ENCODE measurements at regions not wholly inside any gene's neighbourhood (a gene's known extent, or its start where the extent isn't known, plus 50 kb on each side); places are given as distances from the start of the nearest gene placed in this dataset.

- Histone ChIP-seq H3K27ac (no peak overlapping the region), H3K4me3 (no peak overlapping the region)
These were observed 102.9 kb downstream of the PCDH7 start for GRCh38 chr4:30822911-30823551.

DNA sequence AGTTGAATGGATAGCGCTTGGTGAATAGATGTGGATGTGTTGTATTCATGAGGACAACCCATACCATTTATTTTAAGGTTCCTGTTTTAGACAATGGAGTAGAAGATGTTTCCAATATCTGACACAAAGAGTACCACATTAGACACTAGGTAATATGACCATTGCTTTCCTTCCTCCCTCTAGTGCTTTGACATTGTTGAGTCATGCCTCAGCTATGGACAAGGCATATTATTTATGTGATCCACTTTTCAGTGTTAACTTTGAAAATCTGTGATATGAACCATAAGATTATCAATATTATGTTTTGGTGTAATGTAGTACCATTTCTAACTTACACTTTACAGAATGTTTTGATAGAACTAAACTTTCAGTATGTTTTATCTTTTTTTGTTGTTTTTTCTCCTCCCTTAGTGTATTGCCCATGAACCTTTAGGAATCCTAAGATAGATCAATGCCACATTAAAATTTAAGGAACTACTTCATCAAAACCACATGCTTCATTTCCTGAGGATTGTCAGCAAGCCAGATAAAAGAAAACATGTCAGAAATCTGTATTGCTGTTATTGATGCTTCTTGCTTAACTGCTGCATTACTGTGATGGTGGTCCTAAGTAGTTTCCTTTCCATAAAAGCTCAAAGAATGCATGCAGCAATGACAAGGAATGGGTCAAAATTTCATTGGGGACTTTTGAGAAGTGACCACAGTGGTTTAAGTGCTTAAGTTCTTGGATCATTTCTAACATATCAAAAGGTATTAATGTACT is 105.0 kb downstream of the PCDH7 start:
- no peak overlapping the region for H3K27ac ChIP-seq
- no peak for DNase-seq (ENCODE audit: low spot score)
- no peak overlapping the region for H3K4me3 ChIP-seq
- TF ChIP-seq, protein P1, sequence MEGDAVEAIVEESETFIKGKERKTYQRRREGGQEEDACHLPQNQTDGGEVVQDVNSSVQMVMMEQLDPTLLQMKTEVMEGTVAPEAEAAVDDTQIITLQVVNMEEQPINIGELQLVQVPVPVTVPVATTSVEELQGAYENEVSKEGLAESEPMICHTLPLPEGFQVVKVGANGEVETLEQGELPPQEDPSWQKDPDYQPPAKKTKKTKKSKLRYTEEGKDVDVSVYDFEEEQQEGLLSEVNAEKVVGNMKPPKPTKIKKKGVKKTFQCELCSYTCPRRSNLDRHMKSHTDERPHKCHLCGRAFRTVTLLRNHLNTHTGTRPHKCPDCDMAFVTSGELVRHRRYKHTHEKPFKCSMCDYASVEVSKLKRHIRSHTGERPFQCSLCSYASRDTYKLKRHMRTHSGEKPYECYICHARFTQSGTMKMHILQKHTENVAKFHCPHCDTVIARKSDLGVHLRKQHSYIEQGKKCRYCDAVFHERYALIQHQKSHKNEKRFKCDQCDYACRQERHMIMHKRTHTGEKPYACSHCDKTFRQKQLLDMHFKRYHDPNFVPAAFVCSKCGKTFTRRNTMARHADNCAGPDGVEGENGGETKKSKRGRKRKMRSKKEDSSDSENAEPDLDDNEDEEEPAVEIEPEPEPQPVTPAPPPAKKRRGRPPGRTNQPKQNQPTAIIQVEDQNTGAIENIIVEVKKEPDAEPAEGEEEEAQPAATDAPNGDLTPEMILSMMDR (IDR thresholded peaks at IDR 0.05): no peak

More at GRCh38 chr4:30822911-30823551, 102.9 kb downstream of the PCDH7 start:
- TF ChIP-seq, protein P1 (IDR thresholded peaks at IDR 0.05): no peak
- no peak for DNase-seq (ENCODE audit: low spot score)

DNA sequence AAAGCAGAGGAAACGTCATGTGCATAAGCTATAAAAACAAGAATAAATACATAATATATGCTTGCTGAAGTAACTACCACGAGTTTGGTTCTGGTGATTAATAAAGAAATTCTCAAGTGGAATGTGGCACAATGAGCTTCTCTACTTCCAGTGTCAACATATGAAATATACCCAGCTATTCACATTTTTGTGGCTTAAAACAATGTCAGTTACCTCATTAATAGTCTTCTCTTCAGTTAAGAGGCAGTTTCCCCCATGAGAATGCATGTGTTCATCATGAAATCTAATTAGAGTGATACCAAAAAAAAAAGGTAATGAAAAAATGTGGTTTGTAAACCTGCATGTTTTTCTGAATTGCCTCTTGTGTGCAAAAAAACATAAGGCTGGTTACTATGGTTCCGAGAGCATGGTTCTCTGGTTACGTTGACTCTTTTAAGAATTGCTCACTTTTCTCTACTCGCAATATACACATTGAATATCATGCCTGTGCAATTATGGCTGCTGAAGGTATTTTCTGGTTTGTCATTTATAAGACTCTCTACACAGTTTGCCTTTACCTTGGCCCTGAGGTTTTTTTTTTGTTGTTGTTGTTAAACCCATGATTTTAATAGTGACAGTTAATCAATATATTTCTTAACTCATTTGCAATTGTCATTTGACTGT is 108.2 kb downstream of the PCDH7 start:
- H3K4me3 ChIP-seq: no peak overlapping the region
- DNase-seq (ENCODE audit: low spot score): no peak
- TF ChIP-seq, protein P1 (IDR thresholded peaks at IDR 0.05): no peak
- no peak overlapping the region for H3K27ac ChIP-seq

- DNase-seq (ENCODE audit: low spot score): no peak
- TF ChIP-seq, protein P1 (IDR thresholded peaks at IDR 0.05): no peak
- H3K4me3 ChIP-seq: no peak overlapping the region
- no peak overlapping the region for H3K27ac ChIP-seq
These were observed 112.5 kb downstream of the PCDH7 start for GRCh38 chr4:30832639-30833038.

GRCh38 chr4:30833206-30833605 is 113.0 kb downstream of the PCDH7 start:
- Histone ChIP-seq H3K27ac (no peak overlapping the region), H3K4me3 (no peak overlapping the region)
- TF ChIP-seq, protein P1 (IDR thresholded peaks at IDR 0.05): no peak
- DNase-seq (ENCODE audit: low spot score): no peak

GRCh38 chr4:30835044-30835443 is 114.9 kb downstream of the PCDH7 start:
- Histone ChIP-seq H3K4me3 (no peak overlapping the region), H3K27ac (no peak overlapping the region)
- no peak for DNase-seq (ENCODE audit: low spot score)
- TF ChIP-seq, protein P1 (IDR thresholded peaks at IDR 0.05): no peak
